Muscle layer of colon (tissue), 2 donors: ENCODE measurements at regions not wholly inside any gene's neighbourhood (a gene's known extent, or its start where the extent isn't known, plus 50 kb on each side); places are given as distances from the start of the nearest gene placed in this dataset.

Source experiments
- H3K27ac ChIP-seq: one replicate; pipeline ENCODE4 v1.7.0; 2013; ENCODE audit warnings: low read depth, mild to moderate bottlenecking, low read length, moderate library complexity
- H3K27me3 ChIP-seq, 2 donors: one replicate each; pipeline ENCODE4 v1.7.0; 2013; ENCODE audit warnings: low read length in 2 of 2, mild to moderate bottlenecking in 2 of 2; ENCODE audit not compliant: insufficient read depth in 2 of 2, control insufficient read depth in 1 of 2
- H3K36me3 ChIP-seq: one replicate; pipeline ENCODE4 v1.7.0; 2013; ENCODE audit warnings: mild to moderate bottlenecking, low read length; ENCODE audit not compliant: insufficient read depth
- H3K4me1 ChIP-seq: one replicate; pipeline ENCODE4 v1.7.0; 2013; ENCODE audit warnings: mild to moderate bottlenecking, low read length; ENCODE audit not compliant: insufficient read depth
- H3K4me3 ChIP-seq, 2 donors: one replicate each; pipeline ENCODE4 v1.7.0; 2013; ENCODE audit warnings: low read length in 2 of 2, low read depth in 1 of 2, mild to moderate bottlenecking in 1 of 2, moderate library complexity in 1 of 2
- H3K9ac ChIP-seq: one replicate; pipeline ENCODE4 v1.7.0; 2013; ENCODE audit warnings: low read length
- H3K9me3 ChIP-seq: one replicate; pipeline ENCODE4 v1.7.0; 2013; ENCODE audit warnings: mild to moderate bottlenecking, low read length
- donor health status: abdominal sarcoma.
- donor health status: Adenocarcinoma of cecum.

GRCh38 chr11:98836156-98836555 lies 184.6 kb upstream of the CNTN5 start:
- Histone ChIP-seq H3K4me1 (no peaks in the 10 kb centered on the region), H3K27me3 (no peaks in the 10 kb centered on the region), H3K27ac (no peak overlapping the region), H3K36me3 (no peaks in the 10 kb centered on the region), H3K4me3 (no peak overlapping the region), H3K9me3 (no peaks in the 10 kb centered on the region), H3K9ac (no peak overlapping the region)

- no peaks in the 10 kb centered on the region for H3K4me1 ChIP-seq
- H3K27me3 ChIP-seq = no peaks in the 10 kb centered on the region
- H3K9ac ChIP-seq = no peak overlapping the region
- no peak overlapping the region for H3K27ac ChIP-seq
- H3K9me3 ChIP-seq = no peaks in the 10 kb centered on the region
- H3K4me3 ChIP-seq = no peak overlapping the region
- H3K36me3 ChIP-seq = no peaks in the 10 kb centered on the region
Measured at GRCh38 chr11:98842187-98842586, 178.6 kb upstream of the CNTN5 start.

GRCh38 chr11:98862169-98862568 lies 158.6 kb upstream of the CNTN5 start:
- no peaks in the 10 kb centered on the region for H3K4me1 ChIP-seq
- no peak overlapping the region for H3K9ac ChIP-seq
- no peak overlapping the region for H3K27ac ChIP-seq
- H3K36me3 ChIP-seq = no peaks in the 10 kb centered on the region
- H3K4me3 ChIP-seq = no peak overlapping the region
- H3K9me3 ChIP-seq = no peaks in the 10 kb centered on the region
- no peaks in the 10 kb centered on the region for H3K27me3 ChIP-seq

- Histone ChIP-seq H3K27me3 (no peaks in the 10 kb centered on the region), H3K36me3 (no peaks in the 10 kb centered on the region), H3K9ac (no peak overlapping the region), H3K4me3 (no peak overlapping the region), H3K9me3 (no peaks in the 10 kb centered on the region), H3K4me1 (no peaks in the 10 kb centered on the region), H3K27ac (no peak overlapping the region)
Measured at GRCh38 chr11:98871690-98872089, 149.1 kb upstream of the CNTN5 start.

GRCh38 chr11:98874050-98874449 lies 146.7 kb upstream of the CNTN5 start:
- Histone ChIP-seq H3K27me3 (no peaks in the 10 kb centered on the region), H3K4me3 (no peak overlapping the region), H3K27ac (no peak overlapping the region), H3K4me1 (no peaks in the 10 kb centered on the region), H3K9me3 (no peaks in the 10 kb centered on the region), H3K36me3 (no peaks in the 10 kb centered on the region), H3K9ac (no peak overlapping the region)

- Histone ChIP-seq H3K4me3 (no peak overlapping the region), H3K27ac (no peak overlapping the region)
Measured at GRCh38 chr11:98895936-98896335, 124.8 kb upstream of the CNTN5 start.

GRCh38 chr11:98940913-98941312 lies 79.8 kb upstream of the CNTN5 start:
- Histone ChIP-seq H3K27ac (no peak overlapping the region), H3K36me3 (no peaks in the 10 kb centered on the region), H3K4me1 (no peaks in the 10 kb centered on the region), H3K9ac (no peak overlapping the region), H3K9me3 (no peaks in the 10 kb centered on the region), H3K27me3 (no peaks in the 10 kb centered on the region), H3K4me3 (no peak overlapping the region)

More at GRCh38 chr11:98895936-98896335, 124.8 kb upstream of the CNTN5 start:
- H3K9ac ChIP-seq = no peak overlapping the region
- H3K36me3 ChIP-seq = no peaks in the 10 kb centered on the region
- H3K27me3 ChIP-seq = no peaks in the 10 kb centered on the region
- H3K9me3 ChIP-seq = no peaks in the 10 kb centered on the region
- H3K4me1 ChIP-seq = no peaks in the 10 kb centered on the region

- Histone ChIP-seq H3K9ac (no peak overlapping the region), H3K27me3 (no peaks in the 10 kb centered on the region)
Measured at GRCh38 chr11:98944461-98944860, 76.3 kb upstream of the CNTN5 start.

GRCh38 chr11:98952107-98952506 lies 68.6 kb upstream of the CNTN5 start:
- Histone ChIP-seq H3K9me3 (no peaks in the 10 kb centered on the region), H3K27me3 (no peaks in the 10 kb centered on the region), H3K27ac (no peak overlapping the region), H3K4me3 (no peak overlapping the region), H3K36me3 (no peaks in the 10 kb centered on the region), H3K4me1 (no peaks in the 10 kb centered on the region), H3K9ac (no peak overlapping the region)

More at GRCh38 chr11:98944461-98944860, 76.3 kb upstream of the CNTN5 start:
- Histone ChIP-seq H3K9me3 (no peaks in the 10 kb centered on the region), H3K36me3 (no peaks in the 10 kb centered on the region), H3K27ac (no peak overlapping the region), H3K4me1 (no peaks in the 10 kb centered on the region), H3K4me3 (no peak overlapping the region)

- Histone ChIP-seq H3K4me1 (no peaks in the 10 kb centered on the region), H3K9me3 (no peaks in the 10 kb centered on the region), H3K27ac (no peak overlapping the region), H3K9ac (no peak overlapping the region), H3K27me3 (no peaks in the 10 kb centered on the region), H3K36me3 (no peaks in the 10 kb centered on the region), H3K4me3 (no peak overlapping the region)
Measured at GRCh38 chr11:98955551-98955950, 65.2 kb upstream of the CNTN5 start.

GRCh38 chr11:98964146-98964545 lies 56.6 kb upstream of the CNTN5 start:
- no peaks in the 10 kb centered on the region for H3K4me1 ChIP-seq
- H3K9me3 ChIP-seq = no peaks in the 10 kb centered on the region
- H3K9ac ChIP-seq = no peak overlapping the region
- H3K4me3 ChIP-seq = no peak overlapping the region
- H3K27me3 ChIP-seq = no peaks in the 10 kb centered on the region
- H3K36me3 ChIP-seq = no peaks in the 10 kb centered on the region
- H3K27ac ChIP-seq = no peak overlapping the region

- Histone ChIP-seq H3K9ac (no peak overlapping the region), H3K27me3 (no peaks in the 10 kb centered on the region), H3K9me3 (no peaks in the 10 kb centered on the region), H3K36me3 (no peaks in the 10 kb centered on the region), H3K27ac (no peak overlapping the region), H3K4me1 (no peaks in the 10 kb centered on the region), H3K4me3 (no peak overlapping the region)
Measured at GRCh38 chr11:98965358-98965757, 55.4 kb upstream of the CNTN5 start.
